Epithelial cell of proximal tubule (primary cell): ENCODE measurements at regions not wholly inside any gene's neighbourhood (a gene's known extent, or its start where the extent isn't known, plus 50 kb on each side); places are given as distances from the start of the nearest gene placed in this dataset.

Experiments
- DNase-seq: peaks from one replicate; pipeline ENCODE4 v3.0.0-alpha.2; 2011; ENCODE audit warnings: low read depth
- H3K4me3 ChIP-seq: 2 replicates; pipeline ENCODE4 v1.5.1; 2011; ENCODE audit warnings: low read depth, mild to moderate bottlenecking, low read length
- TF ChIP-seq, protein P1 (sequence below): conservative IDR thresholded peaks from 2 replicates; pipeline ENCODE4 v1.5.1; 2012; ENCODE audit warnings: low read depth, mild to moderate bottlenecking, low read length

DNA sequence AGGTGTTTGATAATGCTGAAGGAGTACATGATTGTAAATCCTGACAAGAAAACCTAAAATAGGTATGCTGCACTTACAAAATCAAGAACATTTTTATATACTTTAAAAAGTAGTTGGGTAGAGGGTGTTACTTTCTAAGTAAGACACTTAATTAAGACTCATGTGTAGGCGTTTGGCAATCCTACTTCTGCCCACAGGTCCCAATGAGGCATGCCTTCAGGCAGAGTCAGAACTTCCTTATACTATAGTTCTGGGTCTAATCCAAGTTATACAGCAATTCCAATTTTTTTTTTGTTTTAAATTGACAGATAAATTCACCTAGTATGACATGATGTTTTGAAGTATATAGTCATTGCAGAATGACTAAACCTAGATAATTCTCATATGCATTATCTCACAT, 1188.5 kb upstream of the PHF14 start:
- DNase-seq, result no peak
- TF ChIP-seq, protein P1, sequence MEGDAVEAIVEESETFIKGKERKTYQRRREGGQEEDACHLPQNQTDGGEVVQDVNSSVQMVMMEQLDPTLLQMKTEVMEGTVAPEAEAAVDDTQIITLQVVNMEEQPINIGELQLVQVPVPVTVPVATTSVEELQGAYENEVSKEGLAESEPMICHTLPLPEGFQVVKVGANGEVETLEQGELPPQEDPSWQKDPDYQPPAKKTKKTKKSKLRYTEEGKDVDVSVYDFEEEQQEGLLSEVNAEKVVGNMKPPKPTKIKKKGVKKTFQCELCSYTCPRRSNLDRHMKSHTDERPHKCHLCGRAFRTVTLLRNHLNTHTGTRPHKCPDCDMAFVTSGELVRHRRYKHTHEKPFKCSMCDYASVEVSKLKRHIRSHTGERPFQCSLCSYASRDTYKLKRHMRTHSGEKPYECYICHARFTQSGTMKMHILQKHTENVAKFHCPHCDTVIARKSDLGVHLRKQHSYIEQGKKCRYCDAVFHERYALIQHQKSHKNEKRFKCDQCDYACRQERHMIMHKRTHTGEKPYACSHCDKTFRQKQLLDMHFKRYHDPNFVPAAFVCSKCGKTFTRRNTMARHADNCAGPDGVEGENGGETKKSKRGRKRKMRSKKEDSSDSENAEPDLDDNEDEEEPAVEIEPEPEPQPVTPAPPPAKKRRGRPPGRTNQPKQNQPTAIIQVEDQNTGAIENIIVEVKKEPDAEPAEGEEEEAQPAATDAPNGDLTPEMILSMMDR, result no peak
- no peak overlapping the region for H3K4me3 ChIP-seq

DNA sequence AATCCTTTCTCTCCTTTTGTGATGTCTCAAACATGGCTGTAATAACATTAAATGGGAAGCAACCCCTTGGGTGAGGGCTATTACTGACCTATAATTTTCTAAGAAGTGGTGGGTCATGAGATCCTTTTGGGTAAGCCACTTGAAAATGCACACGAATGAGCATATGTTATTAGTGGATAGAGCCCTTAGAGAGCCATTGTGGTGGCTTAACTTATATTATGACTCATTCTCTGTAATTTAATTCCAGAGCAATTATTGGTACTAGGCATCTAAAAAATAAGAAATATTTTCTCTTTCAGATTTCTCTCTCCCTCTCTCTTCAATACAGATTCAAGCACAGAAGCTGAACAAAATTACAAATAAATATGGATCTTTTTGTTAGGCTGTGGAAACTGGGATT, 1177.4 kb upstream of the PHF14 start:
- DNase-seq, result no peak
- TF ChIP-seq, protein P1, result no peak

DNA sequence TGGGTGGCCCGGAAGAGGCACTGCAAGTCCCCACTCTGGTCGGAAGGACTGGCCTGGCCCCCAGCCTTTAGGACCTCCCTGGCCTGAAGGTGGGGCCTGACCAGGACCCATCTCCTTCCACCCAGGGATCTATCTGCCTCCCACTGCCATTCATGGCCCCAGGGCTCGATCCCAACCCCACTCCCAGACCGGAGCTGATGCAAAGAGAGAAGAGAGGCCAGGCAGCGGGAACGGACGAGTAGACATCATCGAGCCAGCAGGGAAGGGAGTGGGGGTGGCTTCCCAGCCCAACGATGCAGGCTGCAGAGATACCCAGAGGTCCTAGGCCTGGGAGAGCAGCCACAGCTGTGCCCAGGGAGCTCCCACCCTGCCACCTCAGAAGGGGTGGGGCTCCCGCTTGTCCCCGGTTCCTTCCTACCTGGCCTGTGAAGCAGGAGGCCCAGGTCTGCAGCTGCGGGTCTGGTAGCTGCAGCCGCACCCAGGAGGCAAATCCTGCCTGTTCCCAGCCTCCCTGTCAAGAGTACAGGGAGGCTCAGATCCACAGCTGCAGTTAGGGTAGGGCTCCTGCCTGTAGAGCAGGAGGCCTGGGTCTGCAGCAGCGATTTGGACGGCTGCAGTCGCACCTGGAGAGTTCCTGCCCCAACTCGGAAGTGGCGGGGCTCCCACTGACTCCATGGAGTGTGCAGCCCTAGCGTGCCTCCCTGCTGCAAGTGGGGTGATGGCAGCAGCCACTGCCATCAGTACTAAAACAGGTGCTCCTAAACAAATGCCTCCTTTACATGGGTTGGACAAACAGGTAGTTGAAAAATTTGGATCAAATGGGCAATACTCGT, 1151.0 kb upstream of the PHF14 start:
- no peak overlapping the region for H3K4me3 ChIP-seq
- TF ChIP-seq, protein P1, result no peak
- no peak for DNase-seq

More for the DNA sequence above, 1177.4 kb upstream of the PHF14 start:
- no peak overlapping the region for H3K4me3 ChIP-seq

DNA sequence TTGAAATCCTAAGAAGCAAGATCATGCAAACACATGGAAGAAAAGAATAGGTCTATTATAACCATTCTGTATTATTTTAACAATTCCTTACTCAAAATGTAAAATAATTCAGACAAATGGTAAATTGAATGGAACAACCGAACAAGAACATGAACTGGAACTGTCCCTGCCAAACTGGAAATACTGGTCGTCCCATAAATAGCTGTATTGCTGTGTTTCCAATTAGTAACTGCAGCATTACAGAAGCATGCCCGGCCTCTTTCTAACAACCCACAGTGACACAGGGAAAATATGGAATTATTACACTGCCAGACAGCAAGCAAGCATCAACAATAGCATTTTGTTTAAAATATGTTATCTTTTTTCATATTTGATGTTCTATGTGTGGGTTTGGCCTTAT, 1138.5 kb upstream of the PHF14 start:
- no peak overlapping the region for H3K4me3 ChIP-seq
- DNase-seq, result no peak
- TF ChIP-seq, protein P1, result no peak

DNA sequence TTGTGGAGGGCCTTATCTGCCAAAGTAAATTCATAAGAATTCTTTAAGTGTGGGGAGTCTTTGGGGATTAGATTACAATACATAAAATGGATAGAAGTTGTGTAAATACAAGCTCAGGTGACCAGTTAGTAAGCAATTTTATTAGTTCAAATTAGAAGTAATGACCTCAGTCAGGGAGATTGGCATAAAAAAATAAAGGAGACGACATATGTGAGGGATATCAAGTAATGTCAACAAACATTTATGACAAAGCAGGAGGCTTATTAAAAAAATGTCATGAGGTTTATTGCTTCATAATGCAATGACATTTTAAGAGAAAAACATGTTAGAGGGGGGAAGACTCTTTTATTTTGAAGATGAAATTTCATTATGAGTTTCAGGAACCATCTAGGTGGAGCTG, 1137.0 kb upstream of the PHF14 start:
- no peak for DNase-seq
- TF ChIP-seq, protein P1, result no peak
- H3K4me3 ChIP-seq, result no peak overlapping the region

DNA sequence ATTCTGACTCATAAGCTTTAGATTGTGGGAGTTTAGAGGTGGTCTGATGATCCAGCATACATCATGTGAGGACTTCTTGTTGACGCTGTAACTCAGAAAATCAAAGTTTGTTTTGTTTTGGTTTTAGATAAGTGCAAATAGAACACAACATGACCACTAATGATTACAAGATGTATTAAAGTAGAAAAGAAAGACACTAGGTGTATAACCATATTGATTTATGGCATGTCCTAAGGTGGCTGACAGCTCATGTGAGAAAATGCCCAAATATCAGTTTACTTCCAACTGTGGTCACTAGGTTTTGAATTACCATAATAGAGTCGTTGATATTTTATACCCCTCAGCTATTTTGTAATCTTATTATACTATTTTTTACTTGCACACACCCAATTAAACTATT, 1131.4 kb upstream of the PHF14 start:
- no peak overlapping the region for H3K4me3 ChIP-seq
- TF ChIP-seq, protein P1, result no peak
- no peak for DNase-seq

DNA sequence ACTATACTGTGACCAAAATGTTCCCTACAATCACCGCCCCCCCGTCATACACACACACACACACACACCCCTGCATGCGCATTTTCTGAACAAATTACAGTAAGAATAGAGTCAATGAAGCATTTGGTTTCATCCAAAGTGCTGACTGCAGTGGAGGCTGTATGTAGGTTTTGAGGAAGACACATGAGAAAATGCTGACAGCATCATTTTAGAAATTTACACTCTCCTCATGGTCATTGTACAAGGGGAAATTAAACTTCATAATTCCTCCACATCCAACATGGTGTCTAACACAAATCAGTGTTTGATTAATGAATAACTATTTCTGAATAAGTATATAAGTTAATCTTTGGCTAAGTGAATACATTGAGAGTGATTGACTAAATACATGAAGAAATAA, 1126.8 kb upstream of the PHF14 start:
- H3K4me3 ChIP-seq, result no peak overlapping the region
- TF ChIP-seq, protein P1, result no peak
- DNase-seq, result no peak
